ENCODE measurements at regions not wholly inside any gene's neighbourhood (a gene's known extent, or its start where the extent isn't known, plus 50 kb on each side); places are given as distances from the start of the nearest gene placed in this dataset.

DNA sequence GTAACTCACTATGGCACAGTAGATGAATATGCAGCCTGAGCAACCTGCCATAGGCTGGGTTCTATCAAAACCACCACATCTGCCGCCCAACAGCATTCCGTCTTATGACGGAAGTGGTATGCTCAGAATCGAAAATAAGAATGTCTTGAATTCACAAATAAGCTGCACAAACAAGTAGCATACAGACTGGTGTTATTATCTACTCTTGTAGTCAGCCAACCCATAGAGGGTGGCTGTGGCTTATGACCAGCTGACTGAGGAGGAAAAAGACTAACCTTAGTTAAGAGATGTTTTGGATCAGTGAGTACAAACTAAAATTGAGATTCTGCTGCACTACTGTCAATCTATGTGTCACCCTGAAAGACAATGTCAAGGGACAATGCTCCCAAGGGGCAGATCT lies 1255.1 kb upstream of the EYS start:
- no peaks in the 10 kb centered on the region for H3K4me1 Mint-ChIP-seq (ENCODE audit: unreplicated experiment)
- H3K4me3 Mint-ChIP-seq: no peak overlapping the region
- no peaks in the 10 kb centered on the region for H3K27me3 Mint-ChIP-seq
- TF ChIP-seq, protein P1, sequence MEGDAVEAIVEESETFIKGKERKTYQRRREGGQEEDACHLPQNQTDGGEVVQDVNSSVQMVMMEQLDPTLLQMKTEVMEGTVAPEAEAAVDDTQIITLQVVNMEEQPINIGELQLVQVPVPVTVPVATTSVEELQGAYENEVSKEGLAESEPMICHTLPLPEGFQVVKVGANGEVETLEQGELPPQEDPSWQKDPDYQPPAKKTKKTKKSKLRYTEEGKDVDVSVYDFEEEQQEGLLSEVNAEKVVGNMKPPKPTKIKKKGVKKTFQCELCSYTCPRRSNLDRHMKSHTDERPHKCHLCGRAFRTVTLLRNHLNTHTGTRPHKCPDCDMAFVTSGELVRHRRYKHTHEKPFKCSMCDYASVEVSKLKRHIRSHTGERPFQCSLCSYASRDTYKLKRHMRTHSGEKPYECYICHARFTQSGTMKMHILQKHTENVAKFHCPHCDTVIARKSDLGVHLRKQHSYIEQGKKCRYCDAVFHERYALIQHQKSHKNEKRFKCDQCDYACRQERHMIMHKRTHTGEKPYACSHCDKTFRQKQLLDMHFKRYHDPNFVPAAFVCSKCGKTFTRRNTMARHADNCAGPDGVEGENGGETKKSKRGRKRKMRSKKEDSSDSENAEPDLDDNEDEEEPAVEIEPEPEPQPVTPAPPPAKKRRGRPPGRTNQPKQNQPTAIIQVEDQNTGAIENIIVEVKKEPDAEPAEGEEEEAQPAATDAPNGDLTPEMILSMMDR (conservative IDR thresholded peaks at IDR 0.05): no peak
- no peak for DNase-seq (ENCODE audit: extremely low spot score, unreplicated experiment)
- no peak overlapping the region for H3K27ac Mint-ChIP-seq
- H3K9me3 Mint-ChIP-seq: no peaks in the 10 kb centered on the region
- H3K36me3 Mint-ChIP-seq: no peaks in the 10 kb centered on the region

DNA sequence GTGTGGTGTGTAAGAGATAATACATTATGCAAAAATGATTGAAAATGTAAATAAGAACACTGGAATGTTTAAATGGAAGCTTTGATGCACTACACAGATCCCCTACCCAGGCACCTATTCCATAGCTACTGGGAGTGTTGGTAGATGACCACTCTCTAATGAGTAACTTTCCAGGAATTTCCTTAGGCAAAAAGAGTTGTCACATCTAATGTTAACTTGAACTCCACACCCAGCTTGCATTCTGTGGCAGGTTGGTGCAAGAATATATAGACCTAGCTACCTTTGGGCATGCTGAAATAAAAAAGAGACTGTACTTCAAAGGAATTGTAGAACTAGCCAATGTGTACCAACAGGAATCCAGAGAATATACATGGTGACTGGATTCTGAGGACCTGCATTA lies 1254.2 kb upstream of the EYS start:
- Mint-ChIP-seq H3K4me1 (ENCODE audit: unreplicated experiment) (no peaks in the 10 kb centered on the region), H3K27me3 (no peaks in the 10 kb centered on the region), H3K36me3 (no peaks in the 10 kb centered on the region), H3K27ac (no peak overlapping the region), H3K4me3 (no peak overlapping the region), H3K9me3 (no peaks in the 10 kb centered on the region)
- no peak for DNase-seq (ENCODE audit: extremely low spot score, unreplicated experiment)
- TF ChIP-seq, protein P1 (conservative IDR thresholded peaks at IDR 0.05): no peak

DNA sequence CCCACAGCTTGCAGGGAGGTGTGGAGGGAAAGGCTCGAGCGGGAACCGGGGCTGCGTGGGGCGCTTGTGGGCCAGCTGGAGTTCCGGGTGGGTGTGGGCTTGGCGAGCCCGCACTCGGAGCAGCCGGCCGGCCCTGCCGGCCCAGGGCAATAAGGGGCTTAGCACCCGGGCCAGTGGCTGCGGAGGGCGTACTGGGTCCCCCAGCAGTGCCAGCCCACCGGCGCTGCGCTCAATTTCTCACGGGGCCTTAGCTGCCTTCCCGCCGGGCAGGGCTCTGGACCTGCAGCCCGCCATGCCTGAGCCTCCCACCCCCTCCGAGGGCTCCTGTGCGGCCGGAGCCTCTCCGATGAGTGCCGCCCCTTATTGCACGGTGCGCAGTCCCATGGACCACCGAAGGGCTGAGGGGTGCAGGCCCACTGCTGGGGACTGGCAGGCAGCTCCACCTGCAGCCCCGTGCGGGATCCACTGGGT lies 1242.2 kb upstream of the EYS start:
- TF ChIP-seq, protein P1 (conservative IDR thresholded peaks at IDR 0.05): no peak
- Mint-ChIP-seq H3K9me3 (no peaks in the 10 kb centered on the region), H3K36me3 (no peaks in the 10 kb centered on the region), H3K27ac (no peak overlapping the region), H3K4me1 (ENCODE audit: unreplicated experiment) (no peaks in the 10 kb centered on the region), H3K27me3 (no peaks in the 10 kb centered on the region), H3K4me3 (no peak overlapping the region)
- no peak for DNase-seq (ENCODE audit: extremely low spot score, unreplicated experiment)

DNA sequence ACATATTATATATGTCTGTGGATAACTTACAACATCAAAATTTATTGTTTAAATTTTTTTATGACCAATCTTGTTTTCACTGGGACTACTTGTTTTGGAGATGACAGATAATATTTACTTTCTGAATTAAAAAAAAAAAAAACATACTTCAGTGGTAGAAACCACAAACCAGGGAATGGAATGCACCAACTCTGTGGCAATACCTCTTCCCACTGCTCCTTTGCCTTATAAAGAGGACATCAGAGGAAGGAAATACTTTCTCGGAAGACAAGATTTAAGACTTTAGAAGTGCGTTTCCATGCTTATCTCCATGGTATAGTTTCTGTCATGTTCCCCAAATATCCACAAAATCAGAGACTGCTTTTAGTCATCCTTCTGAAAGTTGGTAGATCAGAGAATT lies 1241.1 kb upstream of the EYS start:
- Mint-ChIP-seq H3K4me3 (no peak overlapping the region), H3K9me3 (no peaks in the 10 kb centered on the region), H3K27ac (no peak overlapping the region), H3K27me3 (no peaks in the 10 kb centered on the region), H3K36me3 (no peaks in the 10 kb centered on the region), H3K4me1 (ENCODE audit: unreplicated experiment) (no peaks in the 10 kb centered on the region)
- DNase-seq (ENCODE audit: extremely low spot score, unreplicated experiment): no peak
- TF ChIP-seq, protein P1 (conservative IDR thresholded peaks at IDR 0.05): no peak

DNA sequence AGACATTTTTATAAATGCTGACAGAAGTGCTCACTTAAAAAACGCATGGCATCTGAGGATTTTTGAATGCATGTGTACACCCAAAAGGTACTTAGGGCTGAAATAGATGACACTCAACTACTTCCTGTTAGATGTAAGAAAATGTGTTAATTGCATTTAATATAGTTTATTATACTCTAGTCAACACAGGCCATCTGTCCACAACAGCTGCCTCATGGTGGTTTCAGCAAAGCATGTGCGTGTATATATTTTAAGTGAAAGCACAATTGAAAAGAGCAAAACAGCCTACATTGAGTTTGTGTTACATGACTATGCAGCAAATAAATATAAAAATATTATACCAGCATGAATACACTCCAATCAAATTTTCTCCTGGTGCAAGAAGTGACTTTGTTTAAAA lies 1233.0 kb upstream of the EYS start:
- H3K9me3 Mint-ChIP-seq: no peaks in the 10 kb centered on the region
- no peaks in the 10 kb centered on the region for H3K4me1 Mint-ChIP-seq (ENCODE audit: unreplicated experiment)
- no peaks in the 10 kb centered on the region for H3K36me3 Mint-ChIP-seq
- no peak overlapping the region for H3K27ac Mint-ChIP-seq
- TF ChIP-seq, protein P1 (conservative IDR thresholded peaks at IDR 0.05): no peak
- H3K4me3 Mint-ChIP-seq: no peak overlapping the region
- no peaks in the 10 kb centered on the region for H3K27me3 Mint-ChIP-seq
- DNase-seq (ENCODE audit: extremely low spot score, unreplicated experiment): no peak

DNA sequence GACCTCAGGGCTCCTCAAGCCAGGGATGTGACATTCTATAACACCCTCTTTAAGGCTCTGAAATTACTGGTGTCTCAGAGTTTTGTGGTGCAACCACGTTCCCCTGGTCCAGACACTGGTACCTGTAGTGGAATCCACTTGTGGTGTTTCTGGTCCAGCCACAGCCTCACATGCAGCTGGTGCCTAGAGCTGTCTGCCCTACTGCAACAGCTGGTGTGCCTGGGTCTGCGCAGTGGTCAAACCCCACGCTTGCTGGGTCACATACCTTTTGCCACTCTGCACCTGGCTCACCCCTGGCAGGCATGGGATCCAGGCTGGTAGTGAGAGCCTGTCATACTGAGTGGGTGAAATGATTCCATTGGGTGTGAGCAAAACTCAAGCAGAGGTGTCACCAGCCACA lies 1230.2 kb upstream of the EYS start:
- Mint-ChIP-seq H3K9me3 (no peaks in the 10 kb centered on the region), H3K27me3 (no peaks in the 10 kb centered on the region), H3K4me3 (no peak overlapping the region), H3K27ac (no peak overlapping the region), H3K4me1 (ENCODE audit: unreplicated experiment) (no peaks in the 10 kb centered on the region), H3K36me3 (no peaks in the 10 kb centered on the region)
- DNase-seq (ENCODE audit: extremely low spot score, unreplicated experiment): no peak
- TF ChIP-seq, protein P1 (conservative IDR thresholded peaks at IDR 0.05): no peak
